Testis (tissue), 2 donors: ENCODE measurements at regions not wholly inside any gene's neighbourhood (a gene's known extent, or its start where the extent isn't known, plus 50 kb on each side); places are given as distances from the start of the nearest gene placed in this dataset.

Experiments used
- DNase-seq: peaks from one replicate; pipeline ENCODE4 v3.0.0-alpha.2; 2019
- H3K27ac ChIP-seq, 2 donors: fragments of 200-600 bp; sonication (generic); one replicate each; pipeline ENCODE4 v1.5.1; 2019
- H3K27me3 ChIP-seq: fragments of 200-600 bp; sonication (generic); one replicate; pipeline ENCODE4 v1.5.1; 2019
- H3K36me3 ChIP-seq: fragments of 200-600 bp; sonication (generic); one replicate; pipeline ENCODE4 v1.5.1; 2017; ENCODE audit warnings: low read depth; ENCODE audit errors: missing control alignments
- H3K4me1 ChIP-seq: fragments of 200-600 bp; sonication (generic); one replicate; pipeline ENCODE4 v1.5.1; 2019
- H3K4me3 ChIP-seq, 2 donors: fragments of 200-600 bp; sonication (generic); one replicate each; pipeline ENCODE4 v1.5.1; 2017 to 2019
- H3K9me3 ChIP-seq: fragments of 200-600 bp; sonication (generic); one replicate; pipeline ENCODE4 v1.5.1; 2017
- CTCF ChIP-seq, 3 experiments: fragments of 450-650 bp in 2 of 3; fragments of 200-600 bp in 1 of 3; sonication (generic) in 1 of 3; IDR thresholded peaks; one replicate each; pipeline ENCODE4 v1.5.1; 2016 to 2019; ENCODE audit warnings: antibody characterized with exemption in 3 of 3, mild to moderate bottlenecking in 2 of 3, moderate library complexity in 1 of 3
- POLR2A ChIP-seq: fragments of 450-650 bp; IDR thresholded peaks from one replicate; pipeline ENCODE4 v1.6.1; 2017; ENCODE audit warnings: antibody characterized with exemption, mild to moderate bottlenecking, moderate library complexity
- WGBS, 2 donors: methylation state at CpG; one replicate each; pipeline ENCODE4 v1.1.5; 2018; 5-methylcytosine and 5-hydroxymethylcytosine counted together
- intact Hi-C: fragments of 100-400 bp; cut with DNase I; formaldehyde crosslinking; loops from one replicate; pipeline ENCODE4 v1.15.1; 2023; ENCODE audit warnings: low total_unique reads

DNA sequence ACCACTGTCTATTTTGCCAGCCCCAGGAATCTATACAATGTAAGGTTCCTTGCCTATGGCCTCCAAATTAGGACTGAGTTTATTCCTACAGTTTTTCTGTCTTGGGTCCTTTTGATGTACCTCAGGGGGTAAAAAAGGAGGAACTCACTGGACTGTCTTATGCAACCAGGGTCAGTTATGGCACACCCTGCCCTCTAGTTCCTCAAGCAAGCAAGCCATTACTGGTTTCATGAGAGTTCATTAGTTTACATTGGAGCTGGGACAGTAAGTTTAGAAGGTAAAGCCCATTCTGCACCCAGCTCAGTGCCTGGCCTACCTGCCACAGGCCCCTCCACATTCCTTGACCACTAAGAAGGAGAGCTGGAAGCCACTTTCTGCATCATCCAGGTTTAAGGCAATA lies 68.7 kb upstream of the WIPF1 start:
- no peaks in the 10 kb centered on the region for H3K9me3 ChIP-seq
- H3K27me3 ChIP-seq: no peaks in the 10 kb centered on the region
- H3K36me3 ChIP-seq: no peaks in the 10 kb centered on the region
- intact Hi-C loops: no loop called here
- no peak for DNase-seq
- H3K27ac ChIP-seq: peak overlapping the region in 1 of 2 donors; percentile 6
- no peaks in the 10 kb centered on the region for H3K4me1 ChIP-seq
- H3K4me3 ChIP-seq: no peak overlapping the region
- no peak for TF ChIP-seq CTCF (IDR thresholded peaks at IDR 0.05)
- TF ChIP-seq POLR2A: no peak

DNA sequence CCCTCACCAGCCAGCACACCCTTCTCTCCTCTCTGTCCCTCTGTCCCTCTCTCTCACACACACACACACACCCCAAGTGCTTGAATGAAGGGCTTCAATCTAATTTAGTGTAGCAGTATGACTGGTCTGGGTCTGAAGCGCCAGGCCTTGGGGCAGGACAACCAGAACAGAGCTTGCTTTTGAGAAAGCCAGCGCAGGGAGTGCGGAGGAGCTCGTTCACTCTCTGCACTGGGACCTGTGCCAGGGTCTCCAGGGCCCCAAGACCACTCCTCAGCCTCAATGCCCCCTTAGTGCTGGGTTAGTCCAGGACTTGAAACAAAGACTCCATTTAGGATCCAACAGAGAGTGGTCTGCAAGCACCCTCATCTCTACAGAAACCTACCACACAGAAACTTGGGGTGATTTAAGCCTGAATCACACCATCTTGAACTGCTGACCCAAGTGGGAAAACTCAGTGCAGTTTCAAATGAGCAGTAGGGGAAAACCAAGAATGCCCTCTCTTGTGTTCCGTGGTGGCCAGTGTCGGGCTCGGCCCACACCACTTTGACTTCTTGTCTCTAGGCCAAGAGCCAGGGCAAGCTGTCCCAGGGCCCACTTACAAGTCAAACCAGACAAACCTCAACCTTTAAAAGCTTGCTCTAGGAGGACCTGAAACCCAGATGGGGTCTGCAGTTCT lies 66.6 kb upstream of the WIPF1 start:
- WGBS, 2 donors: 90 to 92% methylated on average over 6 to 7 of the region's 7 CpGs
- no peak for TF ChIP-seq POLR2A
- TF ChIP-seq CTCF (IDR thresholded peaks at IDR 0.05): no peak
- intact Hi-C loops: no loop called here
- Histone ChIP-seq H3K4me1 (no peaks in the 10 kb centered on the region), H3K9me3 (no peaks in the 10 kb centered on the region), H3K4me3 (no peak overlapping the region), H3K36me3 (no peaks in the 10 kb centered on the region), H3K27me3 (no peaks in the 10 kb centered on the region), H3K27ac (no peak overlapping the region)
- DNase-seq: no peak

DNA sequence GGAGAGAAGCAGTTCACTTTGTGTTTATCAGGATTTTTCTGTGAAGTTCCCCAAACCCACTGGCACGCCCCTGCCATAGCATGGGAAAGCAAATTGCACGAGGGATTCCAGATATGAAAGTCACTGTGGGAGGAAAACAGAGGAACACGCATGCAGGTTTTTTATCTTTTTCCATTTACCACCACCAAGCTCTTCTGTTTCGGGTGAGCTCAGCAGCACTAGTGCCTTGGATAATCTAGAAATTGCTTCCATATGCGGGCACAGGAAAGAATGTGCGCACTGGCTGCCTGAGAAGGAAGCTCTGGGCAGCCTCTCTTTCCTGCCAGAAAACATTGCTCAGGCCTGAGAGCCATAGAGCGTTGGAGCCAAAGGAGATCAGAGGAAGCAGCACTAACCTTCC lies 65.9 kb upstream of the WIPF1 start:
- WGBS, 2 donors: 62 to 66% methylated on average over 7 of the region's 7 CpGs
- TF ChIP-seq POLR2A: no peak
- no peak for TF ChIP-seq CTCF (IDR thresholded peaks at IDR 0.05)
- H3K4me3 ChIP-seq: no peak overlapping the region
- H3K27ac ChIP-seq: no peak overlapping the region
- DNase-seq: no peak
- no peaks in the 10 kb centered on the region for H3K4me1 ChIP-seq
- no peaks in the 10 kb centered on the region for H3K36me3 ChIP-seq
- H3K27me3 ChIP-seq: no peaks in the 10 kb centered on the region
- H3K9me3 ChIP-seq: no peaks in the 10 kb centered on the region
- intact Hi-C loops: no loop called here

DNA sequence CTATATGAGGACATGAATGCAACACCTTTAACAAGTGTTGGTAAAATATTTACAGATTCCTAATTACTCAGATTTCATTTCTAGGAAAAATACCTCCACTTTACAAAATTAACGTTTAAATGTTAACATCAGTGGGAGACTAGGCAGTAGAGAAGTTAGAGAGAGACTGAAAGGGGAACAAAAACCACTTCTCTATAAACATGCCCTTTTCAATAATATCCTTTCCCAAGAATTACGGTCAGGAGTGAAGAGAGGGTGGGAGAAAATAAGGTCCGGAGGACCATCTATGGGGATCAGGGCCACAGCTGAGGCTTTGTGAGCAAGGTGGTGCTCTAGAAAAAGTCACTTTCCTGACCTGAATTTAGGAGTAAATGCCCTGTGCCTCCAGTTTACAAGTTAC lies 65.3 kb upstream of the WIPF1 start:
- H3K4me3 ChIP-seq: no peak overlapping the region
- 70 to 81% methylated on average over 3 of the region's 3 CpGs for whole genome bisulfite sequencing, 2 donors
- no peaks in the 10 kb centered on the region for H3K9me3 ChIP-seq
- TF ChIP-seq POLR2A (no peak), CTCF (IDR thresholded peaks at IDR 0.05) (no peak)
- H3K27me3 ChIP-seq: no peaks in the 10 kb centered on the region
- H3K4me1 ChIP-seq: no peaks in the 10 kb centered on the region
- no peak for DNase-seq
- intact Hi-C loops: no loop called here
- H3K27ac ChIP-seq: no peak overlapping the region
- no peaks in the 10 kb centered on the region for H3K36me3 ChIP-seq

GRCh38 chr2:174662459-174662858 lies 64.9 kb upstream of the WIPF1 start:
- Histone ChIP-seq H3K27ac (no peak overlapping the region), H3K9me3 (no peaks in the 10 kb centered on the region), H3K36me3 (no peaks in the 10 kb centered on the region), H3K27me3 (no peaks in the 10 kb centered on the region), H3K4me1 (no peaks in the 10 kb centered on the region), H3K4me3 (no peak overlapping the region)
- WGBS, 2 donors: 87 to 88% methylated on average over 3 of the region's 3 CpGs
- DNase-seq: no peak
- intact Hi-C loops: no loop called here
- TF ChIP-seq POLR2A (no peak), CTCF (IDR thresholded peaks at IDR 0.05) (no peak)
